ENCODE measurements at regions not wholly inside any gene's neighbourhood (a gene's known extent, or its start where the extent isn't known, plus 50 kb on each side); places are given as distances from the start of the nearest gene placed in this dataset.

- H3K4me3 ChIP-seq (ENCODE audit: low read length): no peak overlapping the region
- TF ChIP-seq CTCF (conservative IDR thresholded peaks at IDR 0.05; ENCODE audit: low read length): no peak
- DNase-seq (ENCODE audit: low read depth): no peak
Measured at GRCh38 chr13:73579574-73580274, 520.9 kb downstream of the KLF5 start.

GRCh38 chr13:73578251-73578875 lies 519.6 kb downstream of the KLF5 start:
- H3K4me3 ChIP-seq (ENCODE audit: low read length): no peak overlapping the region
- no peak for DNase-seq (ENCODE audit: low read depth)
- no peak for TF ChIP-seq CTCF (conservative IDR thresholded peaks at IDR 0.05; ENCODE audit: low read length)

GRCh38 chr13:73576291-73576690 lies 517.5 kb downstream of the KLF5 start:
- no peak overlapping the region for H3K4me3 ChIP-seq (ENCODE audit: low read length)
- no peak for TF ChIP-seq CTCF (conservative IDR thresholded peaks at IDR 0.05; ENCODE audit: low read length)
- no peak for DNase-seq (ENCODE audit: low read depth)

- no peak for TF ChIP-seq CTCF (conservative IDR thresholded peaks at IDR 0.05; ENCODE audit: low read length)
- H3K4me3 ChIP-seq (ENCODE audit: low read length): no peak overlapping the region
- no peak for DNase-seq (ENCODE audit: low read depth)
Measured at GRCh38 chr13:73572824-73573223, 514.0 kb downstream of the KLF5 start.

- no peak for TF ChIP-seq CTCF (conservative IDR thresholded peaks at IDR 0.05; ENCODE audit: low read length)
- H3K4me3 ChIP-seq (ENCODE audit: low read length): no peak overlapping the region
- DNase-seq (ENCODE audit: low read depth): no peak
Measured at GRCh38 chr13:73571376-73571775, 512.6 kb downstream of the KLF5 start.

- no peak for TF ChIP-seq CTCF (conservative IDR thresholded peaks at IDR 0.05; ENCODE audit: low read length)
- DNase-seq (ENCODE audit: low read depth): no peak
- H3K4me3 ChIP-seq (ENCODE audit: low read length): no peak overlapping the region
Measured at GRCh38 chr13:73556902-73557301, 498.1 kb downstream of the KLF5 start.

- TF ChIP-seq CTCF (conservative IDR thresholded peaks at IDR 0.05; ENCODE audit: low read length): no peak
- H3K4me3 ChIP-seq (ENCODE audit: low read length): no peak overlapping the region
- no peak for DNase-seq (ENCODE audit: low read depth)
Measured at GRCh38 chr13:73556128-73556527, 497.3 kb downstream of the KLF5 start.

Measured in AG10803 (cell line).